Right hindlimb (tissue), 1 donor: ENCODE measurements at regions not wholly inside any gene's neighbourhood (a gene's known extent, or its start where the extent isn't known, plus 50 kb on each side); places are given as distances from the start of the nearest gene placed in this dataset.
A peak's percentile ranks its signal among the peaks of the same experiment; 100 is the strongest.
"Not testable (repeated sequence)": the region's sequence is repeated elsewhere in the genome, so short reads cannot be mapped to it uniquely, and the experiment has no call there.

Experiments
- DNase-seq: peaks from one replicate; pipeline ENCODE4 v3.0.0-alpha.2; 2018

GRCh38 chr2:215742021-215742420, 271.3 kb downstream of the MREG start:
- no peak for DNase-seq

DNA sequence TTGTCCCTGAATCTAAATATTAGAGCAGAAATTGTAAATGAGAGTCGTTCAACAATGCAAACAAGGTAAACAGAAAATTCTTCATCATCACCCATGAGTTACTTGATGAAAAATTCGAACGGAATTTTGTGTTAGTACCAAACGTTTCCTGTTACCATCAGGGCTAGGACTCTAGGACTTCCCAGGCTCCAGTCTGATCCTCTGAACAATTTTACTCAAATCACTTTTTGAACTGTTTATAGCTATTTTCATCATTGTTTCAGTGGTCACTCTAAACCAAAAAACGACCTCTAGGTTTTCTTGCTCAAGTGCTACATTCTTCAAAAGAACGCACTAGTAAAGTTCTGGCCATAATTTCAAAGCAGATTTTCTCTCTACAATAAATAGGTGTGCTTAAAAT, 273.3 kb downstream of the MREG start:
- no peak for DNase-seq

GRCh38 chr2:215738351-215738750, 275.0 kb downstream of the MREG start:
- DNase-seq: no peak

- DNase-seq: no peak
Observed at GRCh38 chr2:215737477-215737876, 275.9 kb downstream of the MREG start.

DNA sequence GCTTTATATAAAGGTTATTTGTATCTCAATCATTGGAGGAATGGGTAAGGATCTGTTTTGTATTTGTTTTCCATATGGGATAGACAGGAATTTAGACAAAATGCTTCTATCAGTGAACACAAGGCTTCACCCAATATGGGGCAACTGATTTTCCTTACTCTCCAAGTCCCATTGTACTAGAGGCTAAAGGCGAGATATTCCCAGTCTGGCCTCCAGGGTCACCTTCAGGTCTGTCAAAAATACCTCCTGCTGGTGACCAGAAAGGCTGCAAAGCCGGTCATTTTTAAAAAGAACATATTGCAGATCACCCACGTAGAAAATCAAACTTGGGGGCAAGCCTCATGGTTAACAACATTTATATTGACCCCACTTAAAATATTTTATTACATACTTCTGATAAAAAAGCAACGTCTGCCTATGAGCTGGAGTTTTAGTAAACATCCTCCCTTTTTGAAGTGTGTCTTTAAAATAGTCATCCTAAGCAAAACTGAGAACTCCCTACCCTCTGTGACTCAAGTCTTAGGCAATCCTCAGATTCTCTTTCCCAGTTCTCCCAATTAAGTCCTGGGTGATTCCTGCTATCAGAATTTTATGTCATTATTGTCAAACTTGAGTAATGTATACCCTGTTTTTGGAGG, 276.6 kb downstream of the MREG start:
- DNase-seq: no peak

GRCh38 chr2:215731108-215731658, 282.2 kb downstream of the MREG start:
- DNase-seq: no peak

GRCh38 chr2:215729985-215730620, 283.2 kb downstream of the MREG start:
- no peak for DNase-seq

DNA sequence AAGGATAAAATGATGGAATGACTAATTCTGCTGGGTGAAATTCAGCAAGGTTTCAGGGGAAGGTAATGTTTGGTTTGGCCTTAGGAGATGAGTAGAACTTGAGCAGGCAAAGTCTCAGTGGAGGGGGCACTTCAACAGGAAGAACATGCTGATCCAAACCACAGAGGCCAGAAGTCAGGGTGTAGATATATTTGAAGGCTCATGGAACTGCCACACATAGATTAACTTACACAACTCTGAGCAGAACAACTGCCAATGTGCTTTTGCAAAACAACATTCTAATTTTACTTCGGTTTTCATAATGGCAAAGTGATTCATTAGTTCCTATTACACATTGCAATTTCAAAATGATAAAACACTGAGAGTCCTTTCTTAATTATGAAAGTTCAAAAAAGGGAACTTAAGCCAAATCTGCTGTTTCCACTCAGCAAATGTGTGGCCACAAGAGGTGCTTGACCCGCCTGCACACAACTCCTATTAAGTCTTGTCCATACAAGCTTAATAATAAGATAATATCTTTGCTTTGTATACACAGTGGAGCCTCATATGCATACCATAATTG, 284.8 kb downstream of the MREG start:
- DNase-seq: no peak

DNA sequence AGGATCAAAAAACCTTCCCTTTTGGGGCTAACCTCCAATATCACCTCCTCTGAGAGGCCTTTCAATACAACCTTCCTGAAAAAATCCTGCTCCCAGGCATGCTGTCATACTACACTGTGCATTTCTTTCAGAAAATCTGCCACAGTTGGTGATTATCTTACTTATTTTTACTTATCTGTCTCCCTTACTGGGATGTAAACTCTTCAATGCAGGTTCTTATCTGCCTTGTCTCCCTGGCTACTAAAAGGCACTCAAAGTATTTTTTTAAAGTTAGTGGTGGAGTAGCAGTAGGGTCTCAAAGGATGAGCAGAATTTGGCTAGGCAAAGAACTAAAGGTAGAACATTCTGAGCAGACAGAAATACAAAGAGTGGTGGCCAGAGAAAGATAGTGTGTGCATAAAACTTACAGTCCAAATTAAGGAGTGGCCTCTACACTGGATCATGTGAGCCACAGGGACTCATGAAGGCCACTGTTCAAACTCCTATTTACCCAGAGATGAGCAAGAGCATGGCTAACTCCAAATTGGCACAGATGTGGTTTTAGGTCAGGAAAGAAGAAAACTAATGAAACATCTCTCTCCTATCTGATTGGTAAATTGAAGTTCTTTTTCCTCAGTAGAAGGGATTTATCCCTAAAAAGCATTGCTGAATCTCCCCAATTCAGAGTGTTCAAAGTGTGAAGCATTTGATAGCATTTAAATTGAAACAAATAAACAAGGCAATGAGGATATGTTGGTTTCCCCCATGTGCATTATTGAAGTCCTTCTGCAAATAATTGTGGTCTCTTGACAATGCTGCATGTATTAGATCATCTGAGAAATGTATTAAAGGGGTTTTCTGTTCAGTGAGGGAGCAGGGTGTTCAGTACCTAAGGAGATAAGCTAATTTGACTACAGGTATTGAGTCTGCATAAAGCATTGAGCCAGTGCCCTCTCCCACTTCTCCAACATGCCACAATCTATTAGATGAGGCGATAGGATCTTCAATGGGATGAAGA, 285.5 kb downstream of the MREG start:
- DNase-seq: no peak

DNA sequence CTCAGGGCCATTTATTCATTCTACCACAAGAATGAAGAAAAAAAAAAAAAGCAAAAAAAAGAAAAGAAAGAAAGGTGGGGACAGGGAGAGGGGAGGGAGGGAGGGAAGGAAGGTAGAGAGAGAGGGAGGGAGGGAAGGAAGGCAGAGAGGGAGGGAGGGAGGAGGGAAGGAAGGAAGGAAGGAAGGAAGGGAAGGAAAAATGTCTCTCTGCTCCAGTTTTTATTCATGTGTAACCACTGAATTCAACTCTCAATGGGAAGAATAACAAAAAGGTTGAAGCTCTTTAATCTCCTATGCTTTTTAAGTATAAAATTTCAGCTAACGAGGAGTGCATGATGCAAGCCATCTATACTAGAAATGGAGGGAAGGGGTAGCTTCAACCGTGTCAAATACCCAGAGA, 287.3 kb downstream of the MREG start:
- DNase-seq: no peak

DNA sequence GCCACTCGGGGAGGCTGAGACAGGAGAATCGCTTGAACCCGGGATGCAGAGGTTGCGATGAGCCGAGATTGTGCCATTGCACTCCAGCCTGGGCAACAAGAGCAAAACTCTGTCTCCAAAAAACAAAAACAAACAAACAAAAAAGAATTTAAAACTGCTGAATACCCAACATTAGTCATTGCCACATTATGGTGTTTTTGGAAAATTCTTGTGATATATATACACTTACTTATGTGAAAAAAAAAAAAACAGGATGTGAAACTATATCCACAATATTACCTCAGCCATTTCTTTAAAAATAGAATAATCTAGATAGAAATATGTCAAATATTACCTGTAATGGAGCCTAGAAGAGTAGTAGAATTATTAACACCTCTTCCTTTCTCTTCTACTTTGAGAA, 288.3 kb upstream of the FN1 start:
- no peak for DNase-seq

- DNase-seq: no peak
Observed at GRCh38 chr2:215723631-215724011, 287.8 kb upstream of the FN1 start.

- no peak for DNase-seq
Observed at GRCh38 chr2:215722986-215723630, 287.2 kb upstream of the FN1 start.

GRCh38 chr2:215722125-215722524, 286.3 kb upstream of the FN1 start:
- no peak for DNase-seq

DNA sequence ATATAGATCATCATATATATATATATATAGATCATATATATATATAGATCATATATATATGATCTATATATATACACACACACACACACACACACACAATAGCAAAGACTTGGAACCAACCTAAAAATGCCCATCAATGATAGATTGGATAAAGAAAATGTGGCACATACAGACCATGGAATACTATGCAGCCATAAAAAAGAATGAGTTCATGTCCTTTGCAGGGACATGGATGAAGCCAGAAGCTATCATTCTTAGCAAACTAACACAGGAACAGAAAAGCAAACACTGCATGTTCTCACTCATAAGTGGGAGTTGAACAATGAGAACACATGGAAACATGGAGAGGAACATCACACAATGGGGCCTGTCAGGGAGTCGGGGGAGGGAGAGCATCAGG, 285.6 kb upstream of the FN1 start:
- DNase-seq: not testable (repeated sequence)

DNA sequence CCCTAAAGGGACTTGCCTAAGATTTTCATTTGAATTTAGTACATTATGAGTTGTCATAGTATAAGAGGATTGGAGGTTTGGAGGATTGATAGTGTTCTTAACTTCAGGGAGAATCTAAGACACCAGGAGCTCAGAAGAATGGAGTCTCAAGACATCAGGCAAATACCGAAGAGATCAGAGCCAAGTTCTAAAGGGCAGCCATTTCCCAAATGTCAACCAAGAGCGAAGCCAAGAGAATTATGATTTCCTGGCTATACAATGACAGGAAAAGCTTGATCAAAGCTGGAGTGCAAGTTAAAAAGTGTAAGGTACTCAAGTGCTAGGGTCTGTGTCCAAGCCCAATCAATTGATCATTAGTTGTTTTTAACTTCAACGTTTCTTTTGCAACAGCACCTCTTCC, 283.0 kb upstream of the FN1 start:
- DNase-seq: no peak

DNA sequence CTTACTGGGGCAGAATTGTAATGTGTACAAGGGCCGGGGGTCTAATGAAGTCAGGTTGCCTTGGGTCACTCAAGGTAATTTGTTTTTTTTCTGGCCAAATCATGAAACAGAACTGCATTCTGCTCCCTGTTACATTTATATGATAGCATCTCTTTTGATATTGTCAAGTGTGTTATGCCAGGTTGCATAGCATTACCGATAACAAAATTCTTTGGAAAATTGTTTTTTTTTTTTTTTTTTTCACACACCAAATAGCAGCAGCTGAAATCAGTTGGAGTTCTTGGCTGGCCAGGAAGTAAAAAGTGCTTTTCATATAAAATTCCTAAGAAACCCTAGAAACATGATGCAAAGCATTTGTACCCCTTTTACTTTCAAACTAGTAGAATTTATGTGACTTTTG, 282.6 kb upstream of the FN1 start:
- DNase-seq: no peak

GRCh38 chr2:215717501-215718381, 281.9 kb upstream of the FN1 start:
- DNase-seq: peak; percentile 33

GRCh38 chr2:215716956-215717355, 281.1 kb upstream of the FN1 start:
- no peak for DNase-seq

DNA sequence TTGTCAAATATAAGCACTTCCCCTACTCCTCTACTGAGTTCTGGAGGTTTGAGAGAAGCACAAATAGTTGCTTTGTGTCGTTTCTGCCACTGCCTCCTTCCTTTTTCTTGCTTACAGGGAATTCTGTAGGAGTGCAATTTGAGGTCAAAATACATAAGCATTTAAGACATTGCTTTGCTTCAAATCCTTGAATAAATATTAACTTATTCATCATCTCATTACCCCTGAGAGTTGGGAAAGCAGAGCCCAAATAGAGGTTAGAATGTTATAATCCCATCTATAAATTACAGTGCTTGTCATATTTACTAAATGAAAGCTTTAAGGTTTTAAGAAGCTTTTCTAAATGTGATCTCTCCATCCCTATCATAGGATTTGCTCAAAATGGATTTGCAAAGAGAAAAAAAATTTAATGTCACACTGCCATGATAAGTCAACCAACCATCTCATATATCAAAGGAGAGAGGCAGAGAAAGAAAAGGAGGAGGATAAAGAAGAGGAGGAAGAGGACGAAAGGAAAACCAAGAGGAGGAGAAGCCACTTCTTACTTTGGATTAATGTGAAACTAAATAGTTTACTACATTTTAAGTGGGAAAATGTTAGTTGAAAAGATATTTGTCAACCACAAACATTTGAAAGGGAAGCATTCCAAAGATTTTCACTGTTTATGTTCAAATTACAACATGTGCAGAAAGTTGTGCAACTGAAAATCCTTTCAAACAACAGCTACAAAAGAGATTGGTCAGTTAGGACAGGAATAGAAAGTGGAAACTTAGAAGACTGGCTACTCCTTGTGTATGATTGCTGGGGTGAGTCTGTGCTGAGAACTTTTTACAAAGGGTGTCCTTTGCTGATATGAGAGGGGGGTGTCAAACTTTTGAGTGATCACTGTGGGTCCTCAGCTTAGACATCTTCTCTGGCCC, 277.3 kb upstream of the FN1 start:
- DNase-seq: no peak
